Liver (tissue), 3 donors: ENCODE measurements at regions not wholly inside any gene's neighbourhood (a gene's known extent, or its start where the extent isn't known, plus 50 kb on each side); places are given as distances from the start of the nearest gene placed in this dataset.

Experiments
- CTCF ChIP-seq: fragments of 150-350 bp; IDR thresholded peaks from 2 replicates; pipeline ENCODE4 v1.5.1; 2017; ENCODE audit warnings: improper control_type of control experiment, low read depth, low read length; ENCODE audit not compliant: missing input control
- MAX ChIP-seq: IDR thresholded peaks from 2 replicates; pipeline ENCODE4 v1.6.1; 2016; ENCODE audit warnings: antibody characterized with exemption
- RXRA ChIP-seq, 2 donors: IDR thresholded peaks; 2 replicates each; pipeline ENCODE4 v1.6.1; 2017 to 2018; ENCODE audit warnings: antibody characterized with exemption in 2 of 2, mild to moderate bottlenecking in 1 of 2
- SP1 ChIP-seq: IDR thresholded peaks from 2 replicates; pipeline ENCODE4 v1.6.1; 2018; ENCODE audit warnings: antibody characterized with exemption, mild to moderate bottlenecking
- donor health status: healthy.
- donor health status: healthy.

DNA sequence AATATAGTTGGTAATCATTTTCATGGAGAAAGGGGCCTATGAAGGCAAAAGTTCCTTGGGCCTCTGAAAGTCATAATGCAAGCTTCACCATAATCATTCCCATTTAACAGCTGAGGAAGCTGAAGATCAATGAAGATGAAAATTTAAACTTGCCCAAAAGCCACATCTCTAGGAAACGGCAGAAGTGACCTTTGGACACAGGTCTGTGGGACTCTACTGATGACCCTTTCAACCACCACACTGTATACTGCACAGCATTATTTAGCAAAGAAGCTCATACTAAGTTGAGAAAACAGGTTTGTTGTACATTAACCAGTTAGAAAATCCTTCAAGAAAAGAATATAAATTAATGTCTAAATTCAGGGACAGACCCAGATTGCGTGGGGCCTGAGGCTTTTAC, 51.6 kb upstream of the ACTR3 start:
- TF ChIP-seq SP1: no peak
- no peak for TF ChIP-seq CTCF
- TF ChIP-seq RXRA (IDR thresholded peaks at IDR 0.05): no peak
- TF ChIP-seq MAX: no peak
